Peyer's patch (tissue), 4 donors: ENCODE measurements at regions not wholly inside any gene's neighbourhood (a gene's known extent, or its start where the extent isn't known, plus 50 kb on each side); places are given as distances from the start of the nearest gene placed in this dataset.

Experiments used
- DNase-seq, 3 donors: peaks; one replicate each; pipeline ENCODE4 v3.0.0-alpha.2; 2017 to 2019
- H3K27ac ChIP-seq, 4 donors: fragments of 200-600 bp; sonication (generic); one replicate each; pipeline ENCODE4 v1.5.1; 2016 to 2019
- H3K27me3 ChIP-seq, 2 donors: fragments of 200-600 bp; sonication (generic); one replicate each; pipeline ENCODE4 v1.5.1; 2019
- H3K36me3 ChIP-seq, 3 donors: fragments of 200-600 bp; sonication (generic); one replicate each; pipeline ENCODE4 v1.5.1; 2016 to 2019
- H3K4me1 ChIP-seq, 4 donors: fragments of 200-600 bp; sonication (generic); one replicate each; pipeline ENCODE4 v1.5.1; 2016 to 2019
- H3K4me3 ChIP-seq, 4 donors: fragments of 200-600 bp; sonication (generic); 1 replicate in 3 of 4; 2 replicates in 1 of 4; pipeline ENCODE4 v1.5.1; 2016 to 2019; ENCODE audit warnings: mild to moderate bottlenecking in 1 of 4
- H3K9me3 ChIP-seq, 4 donors: fragments of 200-600 bp; sonication (generic); one replicate each; pipeline ENCODE4 v1.5.1; 2016 to 2019; ENCODE audit warnings: mild to moderate bottlenecking in 1 of 4
- POLR2A ChIP-seq, 2 donors: fragments of 450-650 bp; IDR thresholded peaks; one replicate each; pipeline ENCODE4 v1.5.1; 2017; ENCODE audit warnings: antibody characterized with exemption in 2 of 2, mild to moderate bottlenecking in 2 of 2, moderate library complexity in 2 of 2
- TF ChIP-seq, protein P1 (sequence below), 6 experiments: fragments of 450-650 bp in 4 of 6; fragments of 200-600 bp in 2 of 6; sonication (generic) in 1 of 6; IDR thresholded peaks; one replicate each; pipeline ENCODE4 v1.5.1; 2017 to 2019; ENCODE audit warnings: antibody characterized with exemption in 6 of 6, mild to moderate bottlenecking in 3 of 6, moderate library complexity in 1 of 6

- H3K9me3 ChIP-seq: no peaks in the 10 kb centered on the region
- H3K4me3 ChIP-seq: no peak overlapping the region
- no peaks in the 10 kb centered on the region for H3K27me3 ChIP-seq
- no peak for TF ChIP-seq POLR2A (IDR thresholded peaks at IDR 0.05)
- TF ChIP-seq, protein P1, sequence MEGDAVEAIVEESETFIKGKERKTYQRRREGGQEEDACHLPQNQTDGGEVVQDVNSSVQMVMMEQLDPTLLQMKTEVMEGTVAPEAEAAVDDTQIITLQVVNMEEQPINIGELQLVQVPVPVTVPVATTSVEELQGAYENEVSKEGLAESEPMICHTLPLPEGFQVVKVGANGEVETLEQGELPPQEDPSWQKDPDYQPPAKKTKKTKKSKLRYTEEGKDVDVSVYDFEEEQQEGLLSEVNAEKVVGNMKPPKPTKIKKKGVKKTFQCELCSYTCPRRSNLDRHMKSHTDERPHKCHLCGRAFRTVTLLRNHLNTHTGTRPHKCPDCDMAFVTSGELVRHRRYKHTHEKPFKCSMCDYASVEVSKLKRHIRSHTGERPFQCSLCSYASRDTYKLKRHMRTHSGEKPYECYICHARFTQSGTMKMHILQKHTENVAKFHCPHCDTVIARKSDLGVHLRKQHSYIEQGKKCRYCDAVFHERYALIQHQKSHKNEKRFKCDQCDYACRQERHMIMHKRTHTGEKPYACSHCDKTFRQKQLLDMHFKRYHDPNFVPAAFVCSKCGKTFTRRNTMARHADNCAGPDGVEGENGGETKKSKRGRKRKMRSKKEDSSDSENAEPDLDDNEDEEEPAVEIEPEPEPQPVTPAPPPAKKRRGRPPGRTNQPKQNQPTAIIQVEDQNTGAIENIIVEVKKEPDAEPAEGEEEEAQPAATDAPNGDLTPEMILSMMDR (IDR thresholded peaks at IDR 0.05): no peak
- H3K36me3 ChIP-seq: no peaks in the 10 kb centered on the region
- no peaks in the 10 kb centered on the region for H3K4me1 ChIP-seq
- H3K27ac ChIP-seq: no peak overlapping the region
- DNase-seq: no peak
These were observed 99.7 kb upstream of the CDH13 start for GRCh38 chr16:82527101-82527500.

- H3K27ac ChIP-seq: no peak overlapping the region
- no peaks in the 10 kb centered on the region for H3K4me1 ChIP-seq
- H3K36me3 ChIP-seq: no peaks in the 10 kb centered on the region
- TF ChIP-seq, protein P1 (IDR thresholded peaks at IDR 0.05): no peak
- TF ChIP-seq POLR2A (IDR thresholded peaks at IDR 0.05): no peak
- H3K27me3 ChIP-seq: no peaks in the 10 kb centered on the region
- H3K9me3 ChIP-seq: no peaks in the 10 kb centered on the region
- no peak overlapping the region for H3K4me3 ChIP-seq
- no peak for DNase-seq
These were observed 101.8 kb upstream of the CDH13 start for GRCh38 chr16:82524976-82525375.

DNA sequence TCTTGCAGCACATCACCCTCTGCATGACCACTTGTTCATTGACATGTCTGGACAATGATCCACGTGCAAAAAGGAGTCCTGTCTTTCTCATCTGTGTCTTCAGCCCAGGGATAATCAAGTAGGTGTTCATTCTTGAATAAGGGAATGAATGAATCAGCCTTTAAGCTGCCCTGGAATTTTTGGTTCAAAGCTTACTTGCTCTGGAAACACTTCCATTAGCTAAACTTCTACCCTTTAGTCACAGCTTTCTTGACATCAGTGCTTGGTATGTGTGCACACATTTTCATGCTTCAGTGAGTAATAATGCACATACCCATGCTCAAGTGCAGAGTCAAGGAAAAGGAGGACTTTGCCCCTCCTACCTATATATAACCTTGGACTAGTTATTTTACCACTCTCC, 103.0 kb upstream of the CDH13 start:
- Histone ChIP-seq H3K9me3 (no peaks in the 10 kb centered on the region), H3K4me3 (no peak overlapping the region), H3K27me3 (no peaks in the 10 kb centered on the region), H3K36me3 (no peaks in the 10 kb centered on the region), H3K27ac (no peak overlapping the region), H3K4me1 (no peaks in the 10 kb centered on the region)
- TF ChIP-seq, protein P1 (IDR thresholded peaks at IDR 0.05): no peak
- TF ChIP-seq POLR2A (IDR thresholded peaks at IDR 0.05): no peak
- DNase-seq: no peak

GRCh38 chr16:82522026-82522425, 104.7 kb upstream of the CDH13 start:
- no peaks in the 10 kb centered on the region for H3K4me1 ChIP-seq
- H3K27ac ChIP-seq: no peak overlapping the region
- H3K9me3 ChIP-seq: no peaks in the 10 kb centered on the region
- no peaks in the 10 kb centered on the region for H3K27me3 ChIP-seq
- H3K4me3 ChIP-seq: no peak overlapping the region
- no peaks in the 10 kb centered on the region for H3K36me3 ChIP-seq
- DNase-seq: no peak
- TF ChIP-seq POLR2A (IDR thresholded peaks at IDR 0.05): no peak
- TF ChIP-seq, protein P1 (IDR thresholded peaks at IDR 0.05): no peak

GRCh38 chr16:82518811-82519210, 108.0 kb upstream of the CDH13 start:
- no peak overlapping the region for H3K27ac ChIP-seq
- no peaks in the 10 kb centered on the region for H3K4me1 ChIP-seq
- TF ChIP-seq, protein P1 (IDR thresholded peaks at IDR 0.05): no peak
- no peak for TF ChIP-seq POLR2A (IDR thresholded peaks at IDR 0.05)
- H3K4me3 ChIP-seq: no peak overlapping the region
- no peaks in the 10 kb centered on the region for H3K27me3 ChIP-seq
- H3K9me3 ChIP-seq: no peaks in the 10 kb centered on the region
- no peaks in the 10 kb centered on the region for H3K36me3 ChIP-seq
- DNase-seq: no peak

DNA sequence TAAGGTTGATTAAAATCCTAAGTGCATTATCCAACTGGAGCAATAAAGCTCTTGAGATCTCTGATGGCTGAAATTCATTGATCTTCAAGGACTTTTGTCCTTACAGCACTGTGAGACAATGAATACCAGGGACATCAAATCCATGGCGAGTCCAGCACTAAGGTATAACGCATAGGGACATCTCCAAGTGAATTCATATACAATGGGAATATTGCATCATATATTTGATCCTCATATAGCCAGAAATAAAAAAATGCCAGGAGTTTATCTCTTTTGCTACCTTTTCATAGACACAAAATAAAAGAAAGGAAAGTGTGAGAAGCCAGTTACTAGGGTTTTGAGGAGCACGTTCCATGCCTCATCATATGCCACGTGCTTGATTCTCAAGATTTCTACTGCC, 112.5 kb upstream of the CDH13 start:
- no peak for DNase-seq
- Histone ChIP-seq H3K36me3 (no peaks in the 10 kb centered on the region), H3K4me1 (no peaks in the 10 kb centered on the region), H3K4me3 (no peak overlapping the region), H3K9me3 (no peaks in the 10 kb centered on the region), H3K27ac (no peak overlapping the region), H3K27me3 (no peaks in the 10 kb centered on the region)
- no peak for TF ChIP-seq POLR2A (IDR thresholded peaks at IDR 0.05)
- TF ChIP-seq, protein P1 (IDR thresholded peaks at IDR 0.05): no peak
